ENCODE measurements at regions not wholly inside any gene's neighbourhood (a gene's known extent, or its start where the extent isn't known, plus 50 kb on each side); places are given as distances from the start of the nearest gene placed in this dataset.

GRCh38 chr15:46229263-46229662, 594.4 kb downstream of the SQOR start:
- no peaks in the 10 kb centered on the region for H3K36me3 ChIP-seq (ENCODE audit: insufficient read depth, low read length)
- no peaks in the 10 kb centered on the region for H3K9me3 ChIP-seq (ENCODE audit: low read length)
- no peak for TF ChIP-seq EZH2 (IDR thresholded peaks at IDR 0.05; ENCODE audit: borderline replicate concordance, low read length)
- no peak for TF ChIP-seq CTCF (IDR thresholded peaks at IDR 0.05; ENCODE audit: low read length)
- no peak overlapping the region for H2AFZ ChIP-seq (ENCODE audit: low read length)
- H3K9ac ChIP-seq (ENCODE audit: low read length): no peak overlapping the region
- no peaks in the 10 kb centered on the region for H3K79me2 ChIP-seq (ENCODE audit: insufficient read depth, low read length)
- no peak overlapping the region for H3K4me2 ChIP-seq (ENCODE audit: low read length)
- H3K4me1 ChIP-seq (ENCODE audit: insufficient read depth, low read length, severe bottlenecking): no peaks in the 10 kb centered on the region
- no peaks in the 10 kb centered on the region for H3F3A ChIP-seq (ENCODE audit: insufficient read depth, low read length)
- no peak overlapping the region for H3K27ac ChIP-seq (ENCODE audit: low read depth, low read length, poor library complexity, severe bottlenecking)
- H3K4me3 ChIP-seq (ENCODE audit: low read depth, low read length, poor library complexity, severe bottlenecking): no peak overlapping the region
- H3K9me2 ChIP-seq (ENCODE audit: low read depth, low read length): no peaks in the 10 kb centered on the region
- no peaks in the 10 kb centered on the region for H3K27me3 ChIP-seq (ENCODE audit: insufficient read depth, low read length)
- no peaks in the 10 kb centered on the region for H4K20me1 ChIP-seq (ENCODE audit: insufficient read depth, low read length)

- Histone ChIP-seq H3K9me3 (ENCODE audit: low read length) (no peaks in the 10 kb centered on the region), H2AFZ (ENCODE audit: low read length) (no peak overlapping the region), H3K27me3 (ENCODE audit: insufficient read depth, low read length) (no peaks in the 10 kb centered on the region), H3K9ac (ENCODE audit: low read length) (no peak overlapping the region), H3F3A (ENCODE audit: insufficient read depth, low read length) (no peaks in the 10 kb centered on the region), H4K20me1 (ENCODE audit: insufficient read depth, low read length) (no peaks in the 10 kb centered on the region), H3K4me3 (ENCODE audit: low read depth, low read length, poor library complexity, severe bottlenecking) (no peak overlapping the region), H3K79me2 (ENCODE audit: insufficient read depth, low read length) (no peaks in the 10 kb centered on the region), H3K27ac (ENCODE audit: low read depth, low read length, poor library complexity, severe bottlenecking) (no peak overlapping the region), H3K4me1 (ENCODE audit: insufficient read depth, low read length, severe bottlenecking) (no peaks in the 10 kb centered on the region), H3K4me2 (ENCODE audit: low read length) (no peak overlapping the region), H3K9me2 (ENCODE audit: low read depth, low read length) (no peaks in the 10 kb centered on the region), H3K36me3 (ENCODE audit: insufficient read depth, low read length) (no peaks in the 10 kb centered on the region)
- no peak for TF ChIP-seq EZH2 (IDR thresholded peaks at IDR 0.05; ENCODE audit: borderline replicate concordance, low read length)
- TF ChIP-seq CTCF (IDR thresholded peaks at IDR 0.05; ENCODE audit: low read length): no peak
These were observed 597.0 kb downstream of the SQOR start for GRCh38 chr15:46231786-46232185.

- Histone ChIP-seq H3K4me2 (ENCODE audit: low read length) (no peak overlapping the region), H3K9ac (ENCODE audit: low read length) (no peak overlapping the region), H3F3A (ENCODE audit: insufficient read depth, low read length) (no peaks in the 10 kb centered on the region)
These were observed 597.6 kb downstream of the SQOR start for GRCh38 chr15:46232471-46232870.

More at GRCh38 chr15:46232471-46232870, 597.6 kb downstream of the SQOR start:
- Histone ChIP-seq H3K4me3 (ENCODE audit: low read depth, low read length, poor library complexity, severe bottlenecking) (no peak overlapping the region), H3K79me2 (ENCODE audit: insufficient read depth, low read length) (no peaks in the 10 kb centered on the region), H3K9me3 (ENCODE audit: low read length) (no peaks in the 10 kb centered on the region), H3K27ac (ENCODE audit: low read depth, low read length, poor library complexity, severe bottlenecking) (no peak overlapping the region), H4K20me1 (ENCODE audit: insufficient read depth, low read length) (no peaks in the 10 kb centered on the region), H3K4me1 (ENCODE audit: insufficient read depth, low read length, severe bottlenecking) (no peaks in the 10 kb centered on the region), H3K27me3 (ENCODE audit: insufficient read depth, low read length) (no peaks in the 10 kb centered on the region), H3K36me3 (ENCODE audit: insufficient read depth, low read length) (no peaks in the 10 kb centered on the region), H3K9me2 (ENCODE audit: low read depth, low read length) (no peaks in the 10 kb centered on the region), H2AFZ (ENCODE audit: low read length) (no peak overlapping the region)
- TF ChIP-seq EZH2 (IDR thresholded peaks at IDR 0.05; ENCODE audit: borderline replicate concordance, low read length) (no peak), CTCF (IDR thresholded peaks at IDR 0.05; ENCODE audit: low read length) (no peak)
